AG20443 (cell line): ENCODE measurements at regions not wholly inside any gene's neighbourhood (a gene's known extent, or its start where the extent isn't known, plus 50 kb on each side); places are given as distances from the start of the nearest gene placed in this dataset.
A peak's percentile ranks its signal among the peaks of the same experiment; 100 is the strongest.

ENCODE experiments used
- DNase-seq: peaks from one replicate; pipeline ENCODE4 v3.0.0; 2012; ENCODE audit warnings: low spot score, mixed read lengths

- no peak for DNase-seq
Observed at GRCh38 chr2:59068255-59068654, 827.1 kb upstream of the FANCL start.

GRCh38 chr2:59066787-59067399, 825.8 kb upstream of the FANCL start:
- no peak for DNase-seq

- DNase-seq = no peak
Observed at GRCh38 chr2:59047373-59047995, 806.4 kb upstream of the FANCL start.

GRCh38 chr2:59046401-59047372, 805.6 kb upstream of the FANCL start:
- DNase-seq = no peak

- no peak for DNase-seq
Observed at GRCh38 chr2:59044736-59045135, 803.6 kb upstream of the FANCL start.

GRCh38 chr2:59041139-59041538, 800.0 kb upstream of the FANCL start:
- DNase-seq = no peak

- DNase-seq = no peak
Observed at GRCh38 chr2:59034837-59035236, 793.7 kb upstream of the FANCL start.

GRCh38 chr2:59034106-59034505, 793.0 kb upstream of the FANCL start:
- no peak for DNase-seq

GRCh38 chr2:59033661-59034060, 792.5 kb upstream of the FANCL start:
- DNase-seq = no peak

- no peak for DNase-seq
Observed at GRCh38 chr2:59032499-59032898, 791.4 kb upstream of the FANCL start.

- DNase-seq = no peak
Observed at GRCh38 chr2:59029058-59029457, 787.9 kb upstream of the FANCL start.

GRCh38 chr2:59027320-59027719, 786.2 kb upstream of the FANCL start:
- DNase-seq = no peak

- peak; percentile 61 for DNase-seq
Observed at GRCh38 chr2:59025157-59025757, 784.1 kb upstream of the FANCL start.

GRCh38 chr2:59021786-59022185, 780.7 kb upstream of the FANCL start:
- no peak for DNase-seq

GRCh38 chr2:59019566-59020159, 778.5 kb upstream of the FANCL start:
- DNase-seq = no peak

- DNase-seq = no peak
Observed at GRCh38 chr2:59018737-59019136, 777.6 kb upstream of the FANCL start.

GRCh38 chr2:59015027-59015426, 773.9 kb upstream of the FANCL start:
- no peak for DNase-seq

- DNase-seq = no peak
Observed at GRCh38 chr2:59012971-59013370, 771.8 kb upstream of the FANCL start.

GRCh38 chr2:59012234-59012633, 771.1 kb upstream of the FANCL start:
- DNase-seq = no peak

GRCh38 chr2:59008950-59009349, 767.8 kb upstream of the FANCL start:
- no peak for DNase-seq

GRCh38 chr2:59005836-59006615, 764.9 kb upstream of the FANCL start:
- DNase-seq = no peak
